ENCODE measurements at regions not wholly inside any gene's neighbourhood (a gene's known extent, or its start where the extent isn't known, plus 50 kb on each side); places are given as distances from the start of the nearest gene placed in this dataset.

- no peak for DNase-seq
Observed at GRCh38 chr4:17094876-17095210, 196.4 kb upstream of the LDB2 start.

GRCh38 chr4:17094159-17094875, 195.9 kb upstream of the LDB2 start:
- no peak for DNase-seq

DNA sequence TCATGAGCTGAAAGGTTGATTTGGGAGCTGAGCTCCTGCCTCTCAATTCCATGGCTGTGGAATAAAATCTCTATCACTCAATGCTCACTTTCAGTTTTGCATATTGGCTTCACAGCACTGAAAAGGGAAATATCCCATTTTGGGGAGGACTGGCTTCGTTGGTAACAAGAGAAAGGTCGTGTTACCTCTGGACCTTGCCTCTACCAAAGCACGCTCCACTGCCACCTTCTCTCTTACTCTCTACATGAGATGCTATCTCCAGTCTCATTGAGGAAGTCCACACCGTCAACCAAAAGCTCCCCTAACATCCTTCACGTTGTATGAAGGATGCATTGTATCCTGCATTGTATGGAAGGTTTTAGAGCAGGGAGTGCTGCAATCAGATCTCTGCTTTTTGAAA, 195.0 kb upstream of the LDB2 start:
- no peak for DNase-seq

DNA sequence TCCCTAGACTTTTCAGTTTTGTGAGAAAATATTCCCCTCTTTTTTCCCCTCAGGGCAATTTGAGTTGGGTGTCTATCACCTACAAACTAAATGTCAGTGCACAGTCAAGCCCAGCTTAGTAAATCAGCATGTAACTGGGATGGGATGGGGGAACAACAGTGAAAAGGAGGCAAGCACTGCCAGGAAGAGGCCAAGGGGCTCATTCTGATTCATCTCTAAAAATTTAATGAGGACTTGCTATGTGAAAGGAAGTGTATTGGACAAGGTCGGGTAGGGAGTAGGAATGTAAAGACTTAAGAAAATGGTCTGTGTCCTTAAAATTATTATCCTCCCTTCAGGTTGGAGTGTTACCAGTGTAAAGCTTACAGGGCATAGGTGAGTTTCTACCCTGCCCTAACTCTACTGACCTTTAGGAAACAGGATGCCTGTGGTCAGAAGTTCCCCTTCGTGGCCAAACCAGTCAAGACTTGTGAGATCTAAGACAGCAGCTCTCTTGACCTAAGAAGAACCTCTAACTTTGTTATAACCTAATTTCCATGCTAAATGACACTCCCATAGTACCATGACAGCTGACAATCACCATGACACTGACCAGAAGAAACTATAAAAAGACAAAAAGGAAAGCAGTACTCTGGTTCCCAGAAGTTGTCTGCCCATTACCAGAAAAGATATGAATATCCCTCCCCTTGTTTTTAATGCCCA, 194.4 kb upstream of the LDB2 start:
- no peak for DNase-seq

- DNase-seq: no peak
Observed at GRCh38 chr4:17091104-17091503, 192.7 kb upstream of the LDB2 start.

- no peak for DNase-seq
Observed at GRCh38 chr4:17090063-17090462, 191.6 kb upstream of the LDB2 start.

GRCh38 chr4:17085416-17085815, 187.0 kb upstream of the LDB2 start:
- DNase-seq: no peak

DNA sequence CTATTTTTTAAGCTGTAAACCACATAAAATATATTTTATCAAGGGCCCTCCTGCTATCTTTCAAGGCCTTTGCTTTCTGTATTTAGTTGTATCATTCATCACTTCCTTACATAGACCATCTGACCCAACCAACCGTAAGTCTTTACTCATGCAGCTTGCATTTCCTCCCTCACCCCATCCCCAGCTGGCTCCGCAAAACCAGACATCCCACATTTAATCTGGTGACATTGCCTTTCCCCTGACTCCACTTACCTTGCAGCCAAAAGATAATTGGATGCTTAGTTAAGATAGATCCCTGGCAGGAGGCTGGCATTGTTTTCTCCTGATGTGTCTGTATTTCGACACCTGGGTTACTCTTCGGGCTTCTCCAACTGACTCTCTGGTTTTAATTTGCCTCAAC, 183.7 kb upstream of the LDB2 start:
- DNase-seq: no peak

DNA sequence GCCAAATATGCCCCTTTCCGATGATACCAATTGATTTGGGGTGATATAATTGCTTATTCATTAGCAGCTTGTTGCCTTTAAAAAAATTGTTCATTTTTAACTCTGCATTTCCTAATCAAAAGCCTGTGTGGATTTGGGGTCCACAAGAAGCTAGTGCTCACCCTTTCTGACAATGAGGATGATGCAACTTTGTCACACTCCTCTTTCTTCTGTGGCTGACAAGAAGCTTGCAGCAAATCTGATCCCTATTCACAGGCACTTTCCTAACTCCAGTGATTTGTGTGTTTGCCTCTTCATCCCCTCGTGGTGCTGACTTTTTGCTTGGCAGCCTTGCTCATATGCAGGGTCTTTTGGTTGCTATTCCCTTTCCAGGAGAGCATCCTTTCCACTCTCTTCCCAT, 182.7 kb upstream of the LDB2 start:
- no peak for DNase-seq

GRCh38 chr4:17077105-17077504, 178.7 kb upstream of the LDB2 start:
- no peak for DNase-seq

GRCh38 chr4:17072483-17072882, 174.0 kb upstream of the LDB2 start:
- no peak for DNase-seq

GRCh38 chr4:17068891-17069290, 170.4 kb upstream of the LDB2 start:
- no peak for DNase-seq

GRCh38 chr4:17068392-17068791, 169.9 kb upstream of the LDB2 start:
- no peak for DNase-seq

GRCh38 chr4:17066972-17067371, 168.5 kb upstream of the LDB2 start:
- DNase-seq: no peak

DNA sequence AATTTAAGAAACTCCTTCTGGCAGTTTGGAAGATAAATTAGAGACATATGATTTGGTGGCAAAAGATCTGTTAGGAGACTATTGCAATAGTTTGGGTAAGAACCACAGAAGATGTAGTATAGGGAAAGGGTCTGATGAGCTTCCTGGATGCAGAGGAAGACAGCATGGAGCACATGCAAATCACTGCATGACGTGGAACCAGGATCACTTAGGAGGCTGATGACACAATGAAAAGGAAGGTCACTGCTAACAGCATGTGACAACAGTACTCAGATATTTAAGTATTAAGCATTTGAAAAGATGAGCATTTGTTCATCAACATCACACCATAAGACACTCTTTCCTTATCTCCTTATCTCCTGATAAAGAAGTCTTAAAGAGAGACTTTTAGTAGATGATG, 167.8 kb upstream of the LDB2 start:
- DNase-seq: no peak

DNA sequence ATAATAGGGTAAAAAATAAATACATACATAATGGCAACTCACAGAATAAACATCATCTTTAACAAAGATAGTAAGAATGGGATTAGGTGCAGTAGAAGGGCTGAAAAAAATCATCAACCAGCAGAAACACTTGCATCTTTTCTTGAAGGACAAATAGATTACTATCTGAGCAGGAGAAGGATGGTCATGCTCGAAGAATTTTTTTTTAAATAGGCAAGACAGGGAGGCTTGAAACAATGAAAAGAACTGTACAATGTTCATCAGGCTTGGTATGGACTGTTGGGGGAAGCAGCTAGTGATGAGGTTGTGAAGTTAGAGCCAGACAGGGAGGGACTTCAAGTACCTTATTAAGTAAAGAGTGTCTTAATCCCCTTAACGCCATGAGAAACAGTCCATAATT, 167.4 kb upstream of the LDB2 start:
- no peak for DNase-seq

GRCh38 chr4:17064959-17065358, 166.5 kb upstream of the LDB2 start:
- no peak for DNase-seq

DNA sequence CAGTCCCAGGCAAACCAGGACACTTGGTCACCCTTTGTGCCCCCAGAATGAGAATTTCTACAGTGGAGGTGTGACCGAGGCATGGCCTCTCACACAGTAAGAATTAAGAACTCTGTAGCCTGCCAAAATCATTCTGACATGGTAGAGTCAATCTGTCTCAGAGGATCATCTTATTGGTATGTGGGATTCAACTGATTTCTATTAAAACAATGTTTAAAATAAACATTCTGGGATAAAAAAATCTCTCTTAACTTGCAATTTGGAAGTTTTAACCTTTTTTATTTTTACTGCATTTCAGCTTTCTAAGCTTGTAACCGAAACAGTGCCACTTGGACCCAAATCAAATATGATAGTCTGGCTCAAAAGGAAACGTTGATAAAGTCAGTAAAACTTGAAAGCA, 165.4 kb upstream of the LDB2 start:
- no peak for DNase-seq

GRCh38 chr4:17060230-17060629, 161.8 kb upstream of the LDB2 start:
- no peak for DNase-seq

- no peak for DNase-seq
Observed at GRCh38 chr4:17058916-17059741, 160.7 kb upstream of the LDB2 start.

DNA sequence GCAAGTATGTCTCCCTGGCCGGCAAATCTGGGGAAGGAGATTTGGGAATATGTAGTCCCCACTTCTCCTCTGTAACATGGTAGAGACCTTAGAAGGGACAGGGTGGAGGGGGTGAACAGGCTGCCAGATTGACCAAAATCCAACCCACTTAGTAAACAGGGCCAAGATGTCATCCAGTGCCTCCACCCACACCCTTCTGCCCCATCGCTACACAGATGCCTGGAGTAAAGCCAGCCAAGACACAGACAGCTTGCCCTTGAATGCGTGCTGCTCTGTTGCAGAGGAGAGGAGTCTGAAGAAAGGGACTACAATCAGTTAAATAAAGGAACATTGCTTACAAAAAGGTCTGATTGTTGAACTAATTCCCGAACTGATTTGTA, 160.1 kb upstream of the LDB2 start:
- no peak for DNase-seq

DNA sequence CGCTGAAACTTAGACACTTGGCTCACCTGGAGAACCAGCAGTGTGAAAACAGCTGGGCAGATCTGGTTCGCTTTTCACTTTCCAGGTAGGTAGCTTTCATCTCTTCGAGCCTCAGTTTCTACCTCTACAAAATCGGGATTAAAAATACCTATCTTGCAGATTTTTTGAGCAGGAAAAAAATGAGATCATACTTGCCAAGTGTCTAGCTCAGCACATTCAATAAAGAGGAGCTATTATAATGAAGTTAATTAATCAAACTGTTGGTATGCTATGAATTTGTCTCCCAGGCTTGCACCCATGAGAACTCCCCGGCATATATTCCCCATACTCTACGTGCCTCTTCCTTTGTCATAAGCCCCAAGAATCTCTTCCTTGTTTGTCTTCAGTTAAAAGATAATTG, 158.6 kb upstream of the LDB2 start:
- no peak for DNase-seq

DNA sequence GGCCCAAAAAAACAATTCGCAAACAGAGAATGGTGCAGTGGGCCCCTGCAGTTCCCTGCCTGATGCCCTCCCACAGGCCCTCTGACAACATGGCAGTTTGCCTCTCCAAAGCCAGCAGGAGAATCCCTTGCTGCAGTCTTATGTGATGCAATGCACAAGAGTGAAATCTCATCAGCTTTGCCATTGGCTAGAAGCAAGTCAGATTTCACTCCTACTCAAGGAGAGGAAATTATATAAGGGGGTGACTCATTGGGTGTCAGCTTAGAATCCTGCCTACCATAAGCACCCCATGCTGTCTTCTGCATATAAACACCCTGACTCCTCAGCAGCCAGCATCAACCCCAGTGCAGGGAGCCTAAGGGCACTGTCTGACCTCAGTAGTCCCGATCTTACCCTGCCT, 157.3 kb upstream of the LDB2 start:
- no peak for DNase-seq

- no peak for DNase-seq
Observed at GRCh38 chr4:17045866-17046265, 147.4 kb upstream of the LDB2 start.
